Vagina (tissue), 2 donors: ENCODE measurements at regions not wholly inside any gene's neighbourhood (a gene's known extent, or its start where the extent isn't known, plus 50 kb on each side); places are given as distances from the start of the nearest gene placed in this dataset.

Source experiments
- CTCF ChIP-seq, 3 experiments: fragments of 450-650 bp in 2 of 3; fragments of 200-600 bp in 1 of 3; sonication (generic) in 1 of 3; IDR thresholded peaks; one replicate each; pipeline ENCODE4 v1.5.1; 2017 to 2019; ENCODE audit warnings: antibody characterized with exemption in 3 of 3, mild to moderate bottlenecking in 2 of 3, moderate library complexity in 2 of 3
- POLR2A ChIP-seq, 2 donors: fragments of 450-650 bp; IDR thresholded peaks; one replicate each; pipeline ENCODE4 v1.6.1; 2017; ENCODE audit warnings: antibody characterized with exemption in 2 of 2, mild to moderate bottlenecking in 2 of 2, moderate library complexity in 2 of 2
- POLR2AphosphoS5 ChIP-seq, 2 donors: sonication (generic); formaldehyde crosslinking; IDR thresholded peaks; one replicate each; pipeline ENCODE4 v1.9.0; 2017; ENCODE audit warnings: antibody characterized with exemption in 2 of 2, mild to moderate bottlenecking in 2 of 2, low read depth in 1 of 2; ENCODE audit not compliant: insufficient read depth in 1 of 2

GRCh38 chr21:16676391-16676790 is 836.5 kb upstream of the CXADR start:
- TF ChIP-seq CTCF (IDR thresholded peaks at IDR 0.05) (no peak), POLR2A (IDR thresholded peaks at IDR 0.05) (no peak), POLR2AphosphoS5 (IDR thresholded peaks at IDR 0.05; ENCODE audit: insufficient read depth in 1 of 2, low read depth in 1 of 2) (no peak)
